Tongue (tissue), 1 donor: ENCODE measurements at regions not wholly inside any gene's neighbourhood (a gene's known extent, or its start where the extent isn't known, plus 50 kb on each side); places are given as distances from the start of the nearest gene placed in this dataset.

Source experiments
- DNase-seq: peaks from one replicate; pipeline ENCODE4 v3.0.0-alpha.2; 2015

DNA sequence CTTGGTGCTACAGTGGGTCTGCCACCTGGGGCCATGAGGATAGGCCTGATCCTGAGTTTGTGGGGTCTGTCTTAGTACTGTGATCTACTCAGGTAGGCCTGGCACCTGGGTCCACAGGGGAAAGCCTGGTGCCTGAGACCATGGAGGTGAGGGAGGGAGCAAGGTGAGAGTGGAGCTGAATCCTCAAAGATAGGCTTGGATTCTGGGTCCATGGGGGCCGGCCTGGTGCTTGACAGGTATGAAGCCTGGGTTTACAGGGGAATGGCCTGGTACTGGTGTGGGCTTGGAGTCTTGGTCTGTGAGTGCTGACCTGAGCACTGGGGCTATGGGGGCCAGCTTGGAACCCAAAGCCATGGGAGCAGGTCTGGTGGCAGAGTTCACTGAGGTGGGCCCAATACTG lies 439.2 kb upstream of the SMARCA2 start:
- DNase-seq = no peak

DNA sequence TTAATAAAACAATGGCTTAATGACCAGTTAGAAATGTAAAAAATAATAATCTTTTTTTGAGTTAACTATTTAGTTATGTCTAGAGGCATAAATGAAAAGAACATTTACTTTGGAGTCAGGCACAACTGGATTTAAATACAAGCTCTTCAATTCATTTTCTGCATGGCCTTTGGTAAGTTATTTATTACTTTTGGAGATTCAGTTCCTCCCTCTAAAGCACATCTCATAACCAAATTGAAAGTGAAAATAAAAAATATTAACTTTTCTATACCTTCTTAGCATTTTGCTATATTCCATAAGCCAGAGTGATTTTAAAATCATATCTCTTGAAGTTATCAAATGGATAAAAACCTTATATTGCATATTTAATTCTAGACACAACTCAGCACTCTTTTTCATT lies 434.9 kb upstream of the SMARCA2 start:
- no peak for DNase-seq

DNA sequence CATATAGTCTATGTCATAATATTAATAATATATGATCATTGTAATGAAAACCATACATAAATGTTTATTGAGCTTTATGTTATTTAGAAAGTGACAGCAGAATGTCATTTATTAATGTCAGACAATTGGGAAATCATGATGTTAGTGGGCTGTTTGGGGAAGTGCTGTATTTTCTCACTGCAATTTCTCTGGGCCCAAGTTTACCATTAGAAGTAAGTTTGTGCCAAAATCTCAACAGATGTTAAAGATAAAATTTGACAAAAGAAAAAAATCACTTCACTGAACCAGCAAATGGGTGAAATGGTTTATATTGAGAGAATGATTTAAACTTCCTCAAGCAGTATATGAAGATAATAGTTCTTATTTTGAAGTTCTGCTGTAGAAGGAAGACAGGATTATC lies 433.2 kb upstream of the SMARCA2 start:
- no peak for DNase-seq

DNA sequence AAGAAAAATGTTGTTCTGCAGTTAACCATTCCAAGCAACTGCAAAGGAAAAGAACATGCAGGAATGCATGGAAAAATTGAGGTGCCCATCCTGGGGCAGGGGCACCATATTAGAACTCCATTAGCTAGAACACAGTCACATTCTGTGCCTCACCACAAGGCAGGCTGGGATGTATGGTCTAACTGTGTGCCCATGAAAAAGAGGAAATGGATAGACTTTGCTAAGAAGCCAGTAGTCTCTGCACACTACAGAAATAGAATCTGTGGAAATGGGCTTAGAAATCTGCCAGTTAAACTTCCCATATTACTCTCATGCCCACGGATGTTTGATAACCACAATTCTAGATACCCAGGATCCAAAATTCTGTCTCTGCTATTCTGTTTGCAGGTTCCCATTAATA lies 423.8 kb upstream of the SMARCA2 start:
- DNase-seq = no peak

DNA sequence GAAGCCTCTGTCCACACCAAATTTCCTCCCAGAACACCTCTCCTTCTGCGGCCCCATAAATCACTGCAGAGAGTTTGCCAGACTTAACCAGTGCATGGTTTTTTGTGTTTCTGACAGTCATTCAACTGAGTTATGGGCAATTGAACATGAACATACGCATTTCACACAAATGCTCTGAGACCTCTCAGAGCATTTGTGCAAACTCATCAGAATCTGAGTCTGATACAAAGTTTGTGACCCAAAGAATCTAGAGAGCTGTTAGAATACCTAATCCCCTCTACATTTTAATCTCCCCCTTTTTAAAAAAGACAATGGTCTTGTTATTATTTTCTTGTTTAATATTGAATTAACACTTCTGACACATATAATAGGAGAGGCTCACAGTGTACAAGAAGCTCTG lies 416.9 kb upstream of the SMARCA2 start:
- DNase-seq = no peak

DNA sequence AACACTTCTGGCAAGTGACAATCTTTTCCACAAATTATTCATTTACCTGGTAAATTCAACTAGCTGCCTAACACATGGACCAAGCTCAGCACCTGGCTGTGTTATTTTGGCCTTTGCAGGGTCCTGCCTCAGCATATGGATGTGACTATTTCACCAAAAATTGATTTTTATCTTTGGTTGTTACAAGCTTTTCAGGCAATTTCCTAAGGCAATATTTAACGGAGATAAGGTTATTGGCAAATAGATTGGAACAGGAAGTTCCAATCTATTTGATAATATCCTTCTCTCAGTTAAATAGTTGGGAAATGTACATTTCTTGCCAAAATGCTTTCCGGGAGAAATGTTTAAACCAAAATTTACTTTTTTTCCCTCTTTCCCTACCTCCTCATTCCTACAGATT lies 415.2 kb upstream of the SMARCA2 start:
- DNase-seq = no peak

DNA sequence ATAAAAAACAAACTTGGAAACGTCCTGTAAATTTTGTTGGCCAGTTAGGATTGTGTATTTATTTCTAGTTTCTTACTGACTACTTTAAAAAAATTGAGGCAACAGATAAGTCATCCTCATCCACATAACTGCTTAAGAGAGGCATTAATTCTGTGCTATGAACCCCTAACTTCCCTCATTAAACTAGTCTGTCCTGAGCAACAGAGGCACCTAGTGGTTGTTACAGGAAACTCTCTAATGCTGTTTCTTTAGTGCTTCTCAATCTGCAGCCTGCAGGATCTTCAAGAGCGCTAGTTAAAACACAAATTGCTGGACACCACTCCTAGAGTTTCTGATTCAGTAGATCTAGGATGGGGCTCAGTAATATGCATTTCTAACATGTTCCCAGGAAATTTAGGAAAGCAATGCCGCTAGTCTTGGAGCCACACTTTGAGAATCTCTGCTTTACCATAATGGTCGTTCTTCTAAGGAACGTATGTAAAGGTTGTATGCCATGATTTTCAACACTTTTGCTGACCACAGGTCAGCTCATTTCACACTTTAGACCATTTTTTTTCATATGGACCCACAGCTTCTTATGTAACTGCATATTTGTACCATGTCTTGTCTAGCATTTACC lies 410.1 kb upstream of the SMARCA2 start:
- peak; percentile 76 for DNase-seq

DNA sequence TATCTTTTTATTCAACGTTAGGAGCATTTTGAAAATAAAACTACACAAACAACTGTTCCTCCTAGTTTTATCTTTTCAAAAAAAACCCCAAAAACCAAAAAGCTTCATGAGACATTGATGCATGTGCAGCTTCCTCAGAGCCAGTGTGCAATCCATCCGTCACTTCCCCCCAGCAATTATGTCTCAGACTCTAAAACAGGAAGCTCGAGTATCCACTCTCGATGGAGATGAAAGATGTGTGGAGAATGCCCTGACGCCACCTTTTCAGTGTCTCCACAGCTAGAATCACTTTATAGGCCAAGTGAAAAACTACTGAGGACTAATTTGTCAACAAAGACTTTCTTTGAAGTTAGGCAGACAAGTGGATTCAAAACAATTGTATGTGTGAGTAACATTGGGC lies 408.9 kb upstream of the SMARCA2 start:
- DNase-seq = no peak

DNA sequence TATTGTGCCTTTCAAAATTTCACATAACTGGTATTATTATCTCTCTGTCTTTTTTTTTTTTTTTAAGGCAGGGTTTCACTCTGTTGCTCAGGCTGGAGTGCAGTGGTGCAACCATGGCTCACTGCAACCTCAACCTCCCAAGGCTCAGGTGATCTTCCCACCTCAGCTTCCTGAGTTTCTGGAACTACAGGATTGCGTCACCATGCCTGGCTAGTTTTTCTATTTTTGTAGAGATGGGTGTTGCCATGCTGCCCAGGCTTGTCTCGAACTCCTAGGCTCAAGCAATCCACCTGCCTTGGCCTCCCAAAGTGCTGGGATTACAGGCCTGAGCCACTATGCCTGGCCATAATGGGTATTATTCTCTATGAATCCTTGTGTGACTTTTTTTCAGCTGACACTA lies 402.3 kb upstream of the SMARCA2 start:
- no peak for DNase-seq

DNA sequence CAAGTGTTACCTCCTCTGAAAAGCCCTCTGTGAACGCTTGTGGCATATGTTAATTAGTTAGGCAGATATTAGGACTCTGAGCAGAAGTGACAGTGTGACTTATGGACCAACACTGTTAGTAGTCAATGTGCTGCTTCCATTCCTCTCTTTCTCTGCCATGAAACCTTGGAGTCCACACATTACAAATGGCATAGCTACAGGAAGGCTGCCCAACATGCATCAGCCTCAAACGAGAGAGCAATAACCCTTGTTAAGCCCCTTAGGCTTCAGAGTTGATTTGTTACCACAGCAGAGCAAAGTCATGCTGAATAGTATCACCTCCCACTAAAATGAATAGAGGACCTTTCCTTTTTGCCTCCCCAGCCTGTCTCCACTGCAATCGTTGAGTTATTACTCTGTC lies 397.7 kb upstream of the SMARCA2 start:
- no peak for DNase-seq

DNA sequence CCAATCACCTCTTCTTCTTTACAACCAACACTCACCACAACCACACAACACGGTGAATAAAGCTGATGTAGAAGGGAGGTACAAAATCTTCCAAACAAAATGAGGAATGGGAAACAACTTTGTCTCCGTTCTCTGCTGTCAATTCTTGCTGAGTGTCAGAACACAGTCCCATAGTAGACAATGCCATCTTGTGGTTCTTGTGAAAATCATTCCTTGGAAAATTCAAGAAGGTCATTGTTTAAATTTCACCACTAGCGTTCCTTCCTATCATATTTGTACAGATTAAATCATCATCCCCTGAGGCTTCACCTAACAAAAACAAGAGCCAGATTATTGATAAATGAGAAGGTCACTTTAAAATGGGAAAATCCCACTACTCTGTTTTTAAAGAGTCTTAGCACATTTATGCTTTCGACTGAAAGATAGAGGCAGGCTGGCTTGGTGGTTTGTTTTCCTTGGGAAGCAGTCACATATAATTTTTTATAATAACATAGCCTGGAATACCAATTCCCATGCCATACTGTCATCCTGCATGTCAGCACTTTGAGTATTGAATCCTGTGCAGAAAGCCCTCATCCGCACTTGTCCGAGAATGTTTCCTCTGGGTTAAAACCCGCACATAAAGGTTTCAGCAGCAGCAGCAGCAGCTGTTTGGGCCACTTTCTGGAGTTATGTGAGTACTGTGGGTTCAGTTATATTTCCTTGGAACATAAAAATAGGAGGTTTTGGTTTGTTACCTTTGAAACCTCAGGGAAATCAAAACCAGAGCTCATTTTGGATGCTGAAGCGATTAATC lies 395.0 kb upstream of the SMARCA2 start:
- DNase-seq = peak; percentile 81

DNA sequence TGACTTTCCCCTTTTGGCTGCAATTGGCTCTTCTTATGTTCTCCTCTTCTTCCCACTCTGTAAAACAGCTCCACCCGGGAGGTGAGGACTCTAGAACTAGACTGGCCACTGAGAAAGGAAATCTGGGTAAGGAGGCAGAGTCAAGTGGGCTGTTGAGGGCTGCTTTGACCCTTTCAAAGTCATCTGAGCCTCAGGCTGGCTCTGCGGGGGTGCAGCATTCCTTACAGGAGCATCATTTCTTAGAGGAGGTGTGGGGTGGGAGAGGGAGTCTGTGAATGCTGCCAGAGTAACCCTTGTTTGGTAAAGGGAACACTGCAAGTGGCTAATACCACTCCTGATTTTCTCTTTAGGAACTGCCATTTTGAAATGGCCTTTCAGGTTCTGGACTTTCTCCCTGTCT lies 377.7 kb upstream of the SMARCA2 start:
- DNase-seq = no peak

DNA sequence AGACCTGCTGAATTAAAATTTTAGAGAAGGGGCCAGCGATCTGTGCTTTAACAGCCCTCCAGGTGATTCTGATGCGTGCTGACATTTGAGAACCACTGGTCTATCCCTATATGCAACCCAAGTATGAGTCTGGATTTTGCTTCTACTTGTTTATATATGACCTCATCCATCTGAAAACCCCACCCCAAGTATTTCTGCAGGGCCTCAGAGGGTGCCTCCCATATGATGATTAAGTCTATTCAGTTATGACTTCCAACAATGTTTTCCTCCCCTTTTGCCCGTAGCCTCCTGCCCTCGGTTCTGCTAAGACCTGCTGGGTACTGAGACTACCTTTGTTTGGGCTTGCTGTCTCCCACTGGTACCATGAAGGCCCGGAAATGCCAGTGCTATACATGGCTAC lies 376.0 kb upstream of the SMARCA2 start:
- DNase-seq = no peak

DNA sequence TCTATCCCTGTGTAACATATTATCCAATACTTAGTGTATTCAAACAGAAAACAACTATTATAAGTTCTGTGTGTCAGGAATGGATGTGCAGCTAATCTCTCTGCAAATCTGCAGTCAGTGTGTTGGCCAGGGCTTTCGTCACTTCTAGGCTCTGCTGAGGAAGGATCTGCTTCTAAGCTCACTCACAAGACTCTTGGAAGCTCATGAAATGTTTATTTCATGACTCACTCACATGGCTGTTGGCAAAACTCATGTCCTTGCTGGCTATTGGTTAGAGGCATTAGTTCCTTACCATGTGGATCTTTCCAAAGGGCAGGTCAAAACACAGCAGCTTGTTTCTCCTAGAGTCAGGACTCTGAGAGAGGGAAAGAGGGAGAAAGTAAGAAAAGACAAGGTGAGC lies 367.4 kb upstream of the SMARCA2 start:
- peak; percentile 44 for DNase-seq

DNA sequence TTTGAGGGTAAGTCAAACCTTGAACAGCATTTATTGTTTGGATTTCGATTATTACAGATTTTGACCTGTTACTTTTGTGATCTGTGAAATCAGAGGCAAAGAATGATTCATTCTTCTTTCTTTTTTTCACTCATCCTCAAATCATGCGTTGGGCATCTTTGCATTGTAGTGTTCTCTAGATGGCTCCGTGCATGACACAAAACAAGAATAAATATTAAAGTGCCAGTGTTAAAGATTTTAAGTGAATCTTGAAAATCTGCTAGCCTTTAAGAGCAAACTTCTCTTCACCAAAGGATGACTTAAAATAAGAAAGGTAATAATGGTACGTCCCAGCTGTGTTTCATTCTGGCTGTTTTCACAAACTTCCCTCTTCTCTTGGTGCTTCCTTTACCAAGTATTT lies 361.9 kb upstream of the SMARCA2 start:
- DNase-seq = no peak

DNA sequence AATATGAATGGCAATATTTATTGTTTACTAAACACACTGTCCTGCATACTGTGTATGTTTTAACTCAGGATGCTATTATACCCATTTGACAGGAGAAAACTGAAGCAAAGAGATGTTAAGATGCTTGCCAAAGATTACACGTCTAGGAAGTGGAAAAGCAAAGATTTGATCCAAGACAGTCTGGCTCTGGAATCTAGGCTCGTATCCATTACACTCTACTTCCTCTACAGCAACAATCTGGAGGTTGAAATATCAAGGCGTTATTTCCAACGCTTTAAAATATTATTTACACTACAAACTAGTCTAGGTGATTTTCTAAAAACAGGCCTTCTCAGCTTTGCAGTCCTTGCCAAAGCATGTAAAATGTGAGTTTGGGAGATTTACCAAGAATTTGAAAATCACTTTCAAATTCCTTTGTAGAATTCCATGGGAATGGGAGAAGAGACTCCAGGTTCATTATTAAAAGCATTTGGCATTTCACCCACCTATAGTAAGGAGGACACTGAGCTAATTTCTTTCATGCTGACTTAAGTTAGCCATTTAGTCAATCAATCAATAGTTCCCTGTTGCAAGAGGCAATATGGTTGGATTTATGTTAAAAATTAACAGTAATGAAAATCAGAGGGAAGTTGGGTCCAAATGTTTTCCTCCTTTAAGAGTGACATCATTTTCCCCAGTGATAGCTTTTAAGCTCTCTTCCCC lies 356.3 kb upstream of the SMARCA2 start:
- DNase-seq = no peak

DNA sequence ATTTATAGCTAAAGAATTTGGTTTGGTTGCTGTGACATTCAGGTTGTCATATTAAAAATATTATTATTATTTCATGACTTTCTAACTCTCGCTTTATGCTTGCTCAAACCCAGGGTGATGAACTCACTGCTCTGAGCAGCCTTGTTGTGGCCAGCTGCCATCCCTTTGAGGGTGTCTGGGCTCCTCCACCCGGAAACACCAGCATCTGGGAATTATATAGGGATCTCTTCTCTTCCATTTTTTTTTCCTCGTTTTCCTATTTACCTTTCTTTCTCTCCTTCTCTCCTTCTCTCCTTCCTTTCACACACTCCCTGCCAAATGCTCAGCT lies 355.8 kb upstream of the SMARCA2 start:
- DNase-seq = no peak

DNA sequence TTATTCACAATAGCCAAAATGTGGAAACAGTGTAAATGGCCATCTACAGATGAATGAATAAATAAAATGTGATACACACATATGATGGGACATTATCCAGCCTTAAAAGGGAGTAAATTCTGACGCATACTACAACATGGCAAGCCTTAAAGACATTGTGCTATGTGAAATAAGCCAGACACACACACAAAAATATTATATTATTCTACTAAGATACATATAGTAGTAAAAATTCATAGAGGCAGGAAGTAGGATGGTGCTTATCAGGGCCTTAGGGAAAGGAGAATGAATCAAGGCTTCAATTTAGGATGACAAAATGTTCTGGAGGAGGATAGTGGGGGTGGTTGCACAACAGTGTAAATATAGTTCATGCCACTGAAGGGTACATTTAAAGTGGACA lies 346.7 kb upstream of the SMARCA2 start:
- DNase-seq = no peak

DNA sequence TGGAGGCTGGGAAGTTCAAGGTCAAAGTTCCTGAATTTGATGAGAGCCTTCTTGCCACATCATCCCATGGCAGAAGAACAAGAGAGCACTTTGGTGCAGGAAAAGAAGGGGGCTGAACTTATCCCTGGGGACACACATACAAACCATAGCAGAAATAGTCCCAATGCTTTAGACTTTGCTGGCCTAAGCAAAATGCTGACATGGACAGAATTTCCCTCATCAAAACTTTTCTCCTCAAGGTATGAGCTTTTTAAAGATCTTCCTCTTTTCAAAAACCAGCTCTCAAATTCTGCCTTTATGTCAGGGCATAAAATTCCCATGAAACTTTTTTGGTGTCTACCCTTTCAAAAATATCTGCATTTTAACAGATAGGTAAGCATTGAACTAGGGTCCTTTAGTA lies 341.8 kb upstream of the SMARCA2 start:
- no peak for DNase-seq

DNA sequence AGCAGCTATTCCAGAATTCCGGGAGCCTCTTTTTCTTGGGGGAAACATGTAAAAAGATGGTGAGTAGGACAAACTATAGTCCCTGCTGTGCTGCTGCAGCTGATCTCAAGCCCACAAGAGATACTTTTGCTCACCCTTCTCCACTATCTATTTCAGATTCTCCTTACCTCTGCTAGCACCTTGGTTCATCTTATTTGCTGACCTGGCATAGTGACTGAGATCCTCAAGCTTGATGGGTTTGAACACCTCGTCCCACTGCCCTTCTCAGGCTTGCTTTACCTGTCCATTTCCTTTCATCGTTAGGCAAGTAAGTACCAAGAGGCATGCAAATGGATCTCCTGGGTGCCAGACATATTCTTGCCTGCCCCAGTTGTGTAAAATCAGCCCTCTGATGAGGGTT lies 338.4 kb upstream of the SMARCA2 start:
- DNase-seq = no peak

DNA sequence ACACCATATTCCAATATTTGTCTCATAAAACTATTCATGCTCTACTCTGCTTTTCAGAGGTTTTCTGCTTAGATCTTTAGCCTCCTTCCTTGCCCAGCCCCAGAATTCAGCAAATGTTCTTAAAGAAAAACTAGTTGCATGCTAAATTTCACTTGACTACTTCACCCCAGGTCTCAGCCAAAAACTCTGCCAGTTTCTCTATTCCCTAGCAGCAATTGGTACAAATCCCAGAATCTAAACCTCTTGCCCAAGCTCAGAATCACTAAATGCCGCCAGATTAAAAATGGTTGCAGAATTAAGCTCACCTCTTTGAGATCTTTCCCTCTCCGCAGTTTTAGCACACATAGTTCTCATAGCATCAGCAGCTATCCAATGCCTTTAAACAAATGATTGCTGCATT lies 331.2 kb upstream of the SMARCA2 start:
- no peak for DNase-seq

DNA sequence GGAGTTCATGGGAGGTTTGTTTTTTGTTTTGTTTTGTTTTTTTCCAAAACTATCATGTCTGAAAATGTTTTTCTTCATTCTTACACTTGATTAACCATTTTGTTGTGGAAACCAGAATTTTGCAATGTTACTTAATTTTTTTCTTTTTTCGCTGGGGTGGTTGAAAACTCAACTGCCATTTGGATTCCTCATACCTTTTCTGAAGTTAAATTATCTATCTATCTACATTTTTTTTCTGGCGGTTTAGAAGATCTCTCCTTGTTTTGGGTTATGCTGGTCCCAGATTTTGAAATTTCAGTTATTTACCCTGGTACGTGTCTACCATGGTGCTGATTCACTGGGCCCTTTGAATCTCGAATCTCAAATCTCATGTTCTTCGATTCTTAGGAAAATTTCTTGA lies 316.2 kb upstream of the SMARCA2 start:
- DNase-seq = no peak

DNA sequence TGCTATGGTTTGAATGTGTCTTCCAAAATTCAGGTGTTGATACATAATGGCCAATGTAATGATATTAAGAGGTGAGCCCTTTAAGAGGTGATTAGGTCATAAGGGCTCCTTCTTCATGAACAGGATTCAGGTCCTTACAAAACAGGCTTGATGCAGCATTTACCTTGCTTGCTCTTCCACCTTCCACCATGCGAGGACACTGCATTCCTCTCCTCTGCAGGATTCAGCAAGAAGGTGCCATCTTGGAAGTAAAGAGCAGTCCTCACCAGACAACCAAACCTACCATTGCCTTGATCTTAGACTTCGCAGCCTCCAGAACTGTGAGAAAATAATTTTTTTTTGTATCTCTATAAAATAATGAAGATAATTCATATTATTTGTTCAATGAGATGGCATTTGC lies 314.0 kb upstream of the SMARCA2 start:
- no peak for DNase-seq

DNA sequence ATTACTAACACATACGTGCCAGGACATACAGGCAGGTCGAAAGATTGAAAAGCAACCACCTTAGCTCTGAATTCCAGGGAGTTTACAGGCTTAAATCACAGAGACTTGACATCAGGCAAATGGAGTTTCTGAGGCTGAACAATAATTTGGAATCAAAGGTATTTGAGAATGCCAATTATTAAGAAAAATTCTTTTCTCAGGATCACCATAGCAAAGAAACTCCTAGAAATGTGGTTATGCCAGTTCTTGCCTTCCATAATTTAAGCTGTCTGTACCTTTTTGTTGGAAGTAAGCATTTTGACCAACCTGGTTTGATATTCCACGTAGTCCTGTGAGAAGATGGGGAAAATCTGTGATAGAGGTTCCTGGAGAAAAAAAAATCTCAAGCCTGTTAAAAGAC lies 312.4 kb upstream of the SMARCA2 start:
- no peak for DNase-seq
